IPS-20b (cell line): ENCODE measurements at regions not wholly inside any gene's neighbourhood (a gene's known extent, or its start where the extent isn't known, plus 50 kb on each side); places are given as distances from the start of the nearest gene placed in this dataset.
"Not testable (repeated sequence)": the region's sequence is repeated elsewhere in the genome, so short reads cannot be mapped to it uniquely, and the experiment has no call there.

ENCODE experiments used
- H3K27ac ChIP-seq: one replicate; pipeline ENCODE4 v1.5.1; 2013; ENCODE audit warnings: low read length
- H3K27me3 ChIP-seq: 2 replicates; pipeline ENCODE4 v1.6.1; 2013; ENCODE audit warnings: mild to moderate bottlenecking, low read length, inconsistent platforms; ENCODE audit not compliant: insufficient read depth
- H3K36me3 ChIP-seq: 2 replicates; pipeline ENCODE4 v1.6.1; 2013; ENCODE audit warnings: low read depth, mild to moderate bottlenecking, inconsistent platforms, low read length, moderate library complexity; ENCODE audit not compliant: insufficient read depth
- H3K4me1 ChIP-seq: 2 replicates; pipeline ENCODE4 v1.6.1; 2013; ENCODE audit warnings: mild to moderate bottlenecking, control low read depth, inconsistent platforms, low read length, moderate library complexity; ENCODE audit not compliant: insufficient read depth
- H3K4me3 ChIP-seq: 2 replicates; pipeline ENCODE4 v1.5.1; 2013; ENCODE audit warnings: mild to moderate bottlenecking, low read length, inconsistent platforms
- H3K9ac ChIP-seq: 2 replicates; pipeline ENCODE4 v1.6.1; 2013; ENCODE audit warnings: low read depth, mild to moderate bottlenecking, inconsistent platforms, low read length, moderate library complexity
- H3K9me3 ChIP-seq: 2 replicates; pipeline ENCODE4 v1.6.1; 2013; ENCODE audit warnings: mild to moderate bottlenecking, low read depth, low read length, inconsistent platforms; ENCODE audit not compliant: insufficient read depth

DNA sequence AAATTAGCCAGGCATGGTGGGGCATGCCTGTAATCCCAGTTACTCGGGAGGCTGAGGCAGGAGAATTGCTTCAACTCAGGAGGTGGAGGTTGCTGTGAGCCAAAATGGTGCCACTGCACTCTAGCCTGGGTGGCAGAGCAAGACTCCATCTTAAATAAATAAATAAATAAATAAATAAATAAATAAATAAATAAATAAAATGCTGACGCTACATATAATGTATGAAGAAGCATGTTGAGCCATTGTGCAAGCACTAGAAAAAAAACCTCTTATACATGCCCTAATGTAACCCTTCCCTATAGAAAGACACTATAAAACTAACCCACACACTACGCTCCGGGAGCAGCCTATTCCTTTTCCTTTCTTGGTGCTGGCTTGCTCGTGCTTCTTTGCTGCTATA is 262.3 kb upstream of the POU1F1 start:
- H3K9me3 ChIP-seq, H3K27me3 ChIP-seq, H3K36me3 ChIP-seq, H3K4me3 ChIP-seq, H3K4me1 ChIP-seq, H3K27ac ChIP-seq, H3K9ac ChIP-seq: not testable (repeated sequence)

- Histone ChIP-seq H3K27ac (no peak overlapping the region), H3K27me3 (no peaks in the 10 kb centered on the region), H3K9ac (no peak overlapping the region), H3K9me3 (no peaks in the 10 kb centered on the region), H3K36me3 (no peaks in the 10 kb centered on the region), H3K4me1 (no peaks in the 10 kb centered on the region), H3K4me3 (no peak overlapping the region)
Observed at GRCh38 chr3:87509401-87509800, 233.0 kb upstream of the POU1F1 start.

- Histone ChIP-seq H3K4me1 (no peaks in the 10 kb centered on the region), H3K27ac (no peak overlapping the region), H3K36me3 (no peaks in the 10 kb centered on the region), H3K4me3 (no peak overlapping the region), H3K9ac (no peak overlapping the region), H3K9me3 (no peaks in the 10 kb centered on the region), H3K27me3 (no peaks in the 10 kb centered on the region)
Observed at GRCh38 chr3:87508921-87509320, 232.5 kb upstream of the POU1F1 start.

DNA sequence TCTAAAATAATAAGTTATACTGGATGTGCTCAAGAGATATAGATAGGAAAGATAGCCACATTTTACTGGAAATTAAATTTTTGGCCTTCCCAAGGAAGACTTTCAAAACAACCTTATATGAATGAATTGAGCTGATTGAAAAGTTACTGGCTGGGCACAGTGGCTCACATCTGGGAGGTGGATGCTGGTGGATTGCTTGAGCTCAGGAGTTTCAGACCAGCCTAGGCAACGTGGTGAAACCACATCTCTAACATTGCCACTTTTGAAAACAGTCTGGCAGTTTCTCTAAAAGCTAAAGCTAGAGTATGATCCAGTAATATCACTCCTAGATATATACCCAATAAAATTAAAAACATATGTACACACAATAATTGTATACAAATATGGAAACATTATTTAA is 231.4 kb upstream of the POU1F1 start:
- Histone ChIP-seq H3K9me3 (no peaks in the 10 kb centered on the region), H3K4me1 (no peaks in the 10 kb centered on the region), H3K27ac (no peak overlapping the region), H3K9ac (no peak overlapping the region), H3K36me3 (no peaks in the 10 kb centered on the region), H3K27me3 (no peaks in the 10 kb centered on the region), H3K4me3 (no peak overlapping the region)

GRCh38 chr3:87503900-87504498 is 227.6 kb upstream of the POU1F1 start:
- Histone ChIP-seq H3K9ac (no peak overlapping the region), H3K27me3 (no peaks in the 10 kb centered on the region), H3K4me1 (0 out of 2 replicates have a peak, but pooled peaks cover 3% of the 10 kb centered on the region), H3K27ac (no peak overlapping the region), H3K36me3 (no peaks in the 10 kb centered on the region), H3K9me3 (no peaks in the 10 kb centered on the region), H3K4me3 (no peak overlapping the region)

GRCh38 chr3:87501076-87501475 is 224.7 kb upstream of the POU1F1 start:
- H3K27ac ChIP-seq, result no peak overlapping the region
- no peak overlapping the region for H3K9ac ChIP-seq
- H3K36me3 ChIP-seq, result no peaks in the 10 kb centered on the region
- H3K27me3 ChIP-seq, result no peaks in the 10 kb centered on the region
- no peak overlapping the region for H3K4me3 ChIP-seq
- H3K4me1 ChIP-seq, result 0 out of 2 replicates have a peak, but pooled peaks cover 3% of the 10 kb centered on the region
- no peaks in the 10 kb centered on the region for H3K9me3 ChIP-seq

DNA sequence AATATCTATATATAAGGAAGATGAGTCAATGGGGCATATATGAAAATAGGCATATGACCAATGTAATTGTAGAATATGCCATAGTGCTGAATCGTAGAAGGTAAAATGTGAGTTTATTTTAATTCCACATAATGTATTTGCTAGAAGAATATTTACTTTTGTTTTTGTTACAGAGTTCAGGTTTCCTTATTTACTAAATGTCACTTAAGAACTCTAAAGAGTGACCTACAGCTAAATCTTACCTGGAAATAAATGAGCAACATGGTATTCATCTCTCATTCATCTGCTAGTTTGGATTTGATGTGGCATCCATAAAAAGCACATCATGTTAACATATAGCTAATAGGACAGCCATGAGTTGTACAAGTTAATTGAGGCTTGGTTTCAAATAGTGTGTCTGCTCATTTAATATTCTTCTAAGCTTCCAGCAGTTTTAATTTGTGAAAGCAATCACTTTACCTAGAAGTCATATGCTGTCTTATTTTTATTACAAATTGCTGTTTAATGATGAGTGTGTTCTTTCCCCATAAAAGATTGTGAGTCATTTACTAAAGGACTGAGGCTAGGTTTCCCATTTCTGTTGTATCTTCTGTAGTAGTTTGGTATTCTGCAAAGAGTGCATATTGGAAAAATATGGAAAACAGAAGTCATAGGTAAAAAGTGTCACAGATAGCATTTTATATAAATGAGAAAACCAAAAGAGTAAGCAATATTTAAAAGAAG is 222.1 kb upstream of the POU1F1 start:
- Histone ChIP-seq H3K9ac (no peak overlapping the region), H3K9me3 (no peaks in the 10 kb centered on the region), H3K4me1 (0 out of 2 replicates have a peak, but pooled peaks cover 3% of the 10 kb centered on the region), H3K27me3 (no peaks in the 10 kb centered on the region), H3K27ac (no peak overlapping the region), H3K36me3 (no peaks in the 10 kb centered on the region), H3K4me3 (no peak overlapping the region)

DNA sequence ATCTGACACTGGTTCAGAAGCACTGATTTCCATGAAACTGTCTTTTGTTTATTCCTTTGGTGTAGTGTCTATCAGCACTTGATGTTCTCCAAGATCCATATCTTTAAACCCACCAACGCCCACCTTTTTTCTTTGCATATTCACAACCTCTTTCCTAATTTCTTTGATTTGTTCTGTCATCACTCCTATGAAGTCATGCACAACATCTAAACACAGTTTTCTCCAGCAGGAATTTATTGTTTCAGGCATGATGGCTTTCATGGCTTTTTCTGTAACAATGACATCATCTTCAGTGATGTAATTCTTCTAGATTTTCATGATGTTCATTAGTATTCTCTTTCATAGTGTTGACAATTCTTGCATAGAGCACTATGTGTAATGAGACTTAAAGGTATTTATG is 219.6 kb upstream of the POU1F1 start:
- Histone ChIP-seq H3K36me3 (no peaks in the 10 kb centered on the region), H3K27ac (no peak overlapping the region), H3K4me3 (no peak overlapping the region), H3K27me3 (no peaks in the 10 kb centered on the region), H3K9ac (no peak overlapping the region), H3K4me1 (0 out of 2 replicates have a peak, but pooled peaks cover under 1% of the 10 kb centered on the region), H3K9me3 (no peaks in the 10 kb centered on the region)

GRCh38 chr3:87494264-87494663 is 217.9 kb upstream of the POU1F1 start:
- H3K9ac ChIP-seq, result no peak overlapping the region
- H3K36me3 ChIP-seq, result no peaks in the 10 kb centered on the region
- H3K4me3 ChIP-seq, result no peak overlapping the region
- H3K27me3 ChIP-seq, result no peaks in the 10 kb centered on the region
- H3K9me3 ChIP-seq, result no peaks in the 10 kb centered on the region
- H3K4me1 ChIP-seq, result no peaks in the 10 kb centered on the region
- H3K27ac ChIP-seq, result no peak overlapping the region

DNA sequence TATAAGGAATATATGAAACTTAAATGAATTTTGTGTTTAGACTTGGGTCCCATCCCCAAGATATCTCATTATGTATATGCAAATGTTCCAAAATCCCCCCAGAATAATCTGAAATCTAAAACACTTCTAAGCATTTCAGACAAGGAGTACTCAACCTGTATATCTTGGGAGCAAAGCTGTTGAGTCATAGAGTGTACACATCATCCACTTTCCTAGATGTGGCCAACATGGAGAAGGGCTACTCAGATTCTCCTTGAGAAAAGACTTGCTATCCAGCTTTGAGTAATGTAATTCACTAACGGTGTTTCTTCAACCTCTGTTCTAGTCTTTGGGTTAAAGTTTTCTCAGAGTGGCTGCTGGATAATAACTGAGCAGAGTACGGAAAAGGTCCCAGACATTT is 215.5 kb upstream of the POU1F1 start:
- Histone ChIP-seq H3K27me3 (no peaks in the 10 kb centered on the region), H3K36me3 (no peaks in the 10 kb centered on the region), H3K4me1 (no peaks in the 10 kb centered on the region), H3K4me3 (no peak overlapping the region), H3K27ac (no peak overlapping the region), H3K9me3 (no peaks in the 10 kb centered on the region), H3K9ac (no peak overlapping the region)

GRCh38 chr3:87489892-87490291 is 213.5 kb upstream of the POU1F1 start:
- Histone ChIP-seq H3K27me3 (no peaks in the 10 kb centered on the region), H3K9me3 (no peaks in the 10 kb centered on the region), H3K4me1 (no peaks in the 10 kb centered on the region), H3K9ac (no peak overlapping the region), H3K27ac (no peak overlapping the region), H3K36me3 (no peaks in the 10 kb centered on the region), H3K4me3 (no peak overlapping the region)

DNA sequence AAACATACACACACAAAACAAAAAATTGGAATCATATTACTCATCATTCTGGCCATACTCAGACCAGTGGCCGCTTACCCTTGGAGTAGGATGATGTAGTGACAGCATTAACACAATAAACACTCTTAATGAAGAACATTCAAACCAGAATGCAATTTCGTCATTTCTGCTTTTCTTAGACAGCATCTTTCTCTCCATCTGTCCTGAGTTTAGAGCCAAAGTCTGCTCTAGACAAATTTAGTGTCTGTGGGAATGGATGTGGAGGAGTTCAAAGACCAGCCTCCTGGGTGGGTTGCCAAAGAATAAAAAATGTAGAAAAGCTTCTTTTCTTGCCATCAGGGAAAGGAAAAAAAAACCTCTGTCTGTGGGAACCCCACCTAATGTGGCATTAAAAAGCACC is 212.4 kb upstream of the POU1F1 start:
- H3K27ac ChIP-seq, result no peak overlapping the region
- no peak overlapping the region for H3K9ac ChIP-seq
- no peak overlapping the region for H3K4me3 ChIP-seq
- H3K4me1 ChIP-seq, result no peaks in the 10 kb centered on the region
- no peaks in the 10 kb centered on the region for H3K36me3 ChIP-seq
- H3K9me3 ChIP-seq, result no peaks in the 10 kb centered on the region
- no peaks in the 10 kb centered on the region for H3K27me3 ChIP-seq
